ENCODE measurements at regions not wholly inside any gene's neighbourhood (a gene's known extent, or its start where the extent isn't known, plus 50 kb on each side); places are given as distances from the start of the nearest gene placed in this dataset.

DNA sequence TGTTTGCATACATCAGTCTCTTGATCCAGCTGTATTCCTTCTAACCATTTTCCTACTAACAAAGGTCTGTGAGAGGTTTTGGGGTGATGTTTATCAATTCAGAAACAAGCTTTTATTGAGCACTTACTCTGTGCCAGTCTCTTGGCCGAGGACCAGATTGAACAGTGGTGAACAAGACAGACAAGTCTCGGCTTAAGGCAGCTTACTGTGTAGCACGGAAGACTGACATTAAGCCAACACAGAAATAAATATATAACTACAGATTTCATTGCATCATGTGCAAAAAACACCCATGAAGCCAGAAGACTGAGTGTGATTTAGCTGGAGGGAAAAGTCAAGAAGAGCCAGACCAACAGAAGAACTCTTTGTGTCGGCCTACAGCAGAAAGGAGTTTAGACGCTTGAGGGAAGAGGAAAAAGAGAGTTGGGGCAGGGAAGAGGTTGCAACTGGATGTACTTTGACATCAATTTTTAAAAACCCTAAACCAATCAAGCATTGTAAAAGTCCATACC is 549.6 kb upstream of the CITED2 start:
- no peak for DNase-seq (ENCODE audit: low read depth)

GRCh38 chr6:139922236-139922635 is 547.8 kb upstream of the CITED2 start:
- DNase-seq (ENCODE audit: low read depth) = no peak

DNA sequence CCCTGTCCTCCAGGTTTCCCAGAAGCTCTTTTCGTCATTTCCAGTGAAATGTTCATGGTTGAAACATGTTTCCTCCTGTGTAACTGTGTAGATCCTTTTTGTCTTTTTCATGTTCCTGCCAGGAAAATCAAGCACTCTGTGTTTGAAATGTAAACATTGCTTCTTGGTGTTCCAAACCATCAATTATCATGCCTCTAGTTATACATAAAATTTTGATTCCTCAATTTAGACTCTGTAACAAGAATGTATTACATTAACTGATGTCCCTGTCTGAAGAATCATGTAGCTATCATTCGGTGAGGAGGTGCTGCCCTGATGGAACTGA is 546.3 kb upstream of the CITED2 start:
- DNase-seq (ENCODE audit: low read depth) = no peak

GRCh38 chr6:139920027-139920775 is 545.8 kb upstream of the CITED2 start:
- DNase-seq (ENCODE audit: low read depth) = no peak

GRCh38 chr6:139919107-139920026 is 544.9 kb upstream of the CITED2 start:
- no peak for DNase-seq (ENCODE audit: low read depth)

DNA sequence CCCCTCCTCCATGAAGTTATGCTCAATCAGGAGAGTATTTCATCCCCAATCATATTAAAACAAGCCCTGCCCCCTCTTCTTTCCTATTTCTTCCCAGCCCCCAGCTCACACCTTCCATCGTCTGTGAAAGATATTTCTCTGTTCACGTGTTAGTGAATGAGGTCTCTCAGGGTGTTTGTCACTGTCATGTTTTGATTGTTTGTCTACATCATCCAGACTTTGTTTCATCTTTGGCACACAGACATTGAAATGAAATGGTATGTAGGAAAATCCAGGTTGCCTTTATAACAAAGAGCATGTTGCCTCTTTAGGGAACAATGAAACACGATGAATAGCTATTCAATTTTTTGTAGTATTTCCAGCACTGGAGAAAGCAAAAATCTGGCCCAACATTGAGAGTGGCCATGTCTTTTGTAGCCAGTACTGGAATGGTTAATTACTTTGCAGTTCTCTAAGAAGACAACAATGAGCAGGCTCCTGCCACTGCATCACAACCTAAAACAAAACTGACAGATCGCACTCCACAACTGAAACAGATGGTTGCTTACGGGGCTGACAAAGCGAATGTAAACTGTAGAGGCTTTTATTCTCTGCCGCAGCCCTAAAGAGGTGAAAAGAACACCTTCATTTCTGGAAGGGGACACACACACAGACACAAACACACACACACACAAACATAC is 543.6 kb upstream of the CITED2 start:
- DNase-seq (ENCODE audit: low read depth) = no peak

- no peak for DNase-seq (ENCODE audit: low read depth)
Observed at GRCh38 chr6:139914910-139915309, 540.5 kb upstream of the CITED2 start.

DNA sequence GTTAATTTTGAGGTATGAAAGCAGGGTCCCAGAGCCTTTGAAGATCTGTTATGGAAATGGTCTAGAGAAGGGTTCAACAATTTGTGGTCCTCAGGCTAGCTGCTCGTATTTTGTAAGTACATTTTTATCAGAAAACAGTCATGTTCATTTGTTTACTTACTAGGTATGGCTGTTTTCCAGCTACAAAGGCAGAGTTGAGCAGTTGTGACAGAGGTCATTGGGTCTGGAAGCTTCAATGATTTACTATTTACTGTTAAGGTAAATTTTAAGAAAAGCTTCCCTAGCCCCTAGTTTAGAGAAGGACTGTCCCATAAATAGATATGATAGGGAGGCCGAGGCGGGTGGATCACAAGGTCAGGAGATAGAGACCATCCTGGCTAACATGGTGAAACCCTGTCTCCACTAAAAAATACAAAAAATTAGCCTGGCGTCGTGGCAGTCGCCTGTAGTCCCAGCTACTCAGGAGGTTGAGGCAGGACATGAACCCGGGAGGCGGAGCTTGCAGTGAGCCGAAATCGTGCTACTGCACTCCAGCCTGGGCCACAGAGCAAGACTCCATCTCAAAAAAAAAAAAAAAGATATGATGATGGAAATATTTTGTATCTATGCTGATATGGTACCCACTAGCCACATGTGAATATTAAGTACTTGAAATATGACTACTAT is 538.4 kb upstream of the CITED2 start:
- DNase-seq (ENCODE audit: low read depth) = no peak

DNA sequence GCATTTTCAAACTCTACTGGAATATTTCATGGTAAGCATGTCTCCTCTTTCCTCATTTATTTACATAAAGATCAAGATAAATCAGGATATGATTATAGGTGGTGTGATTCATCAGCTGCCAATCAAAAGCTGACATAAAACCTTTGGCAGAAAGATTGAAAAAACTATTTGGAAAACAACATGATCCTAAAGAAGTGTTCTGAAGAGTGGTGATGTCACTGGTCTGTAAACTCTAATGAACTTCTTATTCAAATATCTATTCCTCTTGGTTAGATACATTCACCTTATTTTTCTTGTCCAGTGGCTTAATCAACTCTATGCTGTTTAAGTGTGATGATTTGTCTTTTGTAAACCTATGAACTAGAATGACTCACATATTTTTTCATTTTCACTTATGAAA is 535.5 kb upstream of the CITED2 start:
- no peak for DNase-seq (ENCODE audit: low read depth)

DNA sequence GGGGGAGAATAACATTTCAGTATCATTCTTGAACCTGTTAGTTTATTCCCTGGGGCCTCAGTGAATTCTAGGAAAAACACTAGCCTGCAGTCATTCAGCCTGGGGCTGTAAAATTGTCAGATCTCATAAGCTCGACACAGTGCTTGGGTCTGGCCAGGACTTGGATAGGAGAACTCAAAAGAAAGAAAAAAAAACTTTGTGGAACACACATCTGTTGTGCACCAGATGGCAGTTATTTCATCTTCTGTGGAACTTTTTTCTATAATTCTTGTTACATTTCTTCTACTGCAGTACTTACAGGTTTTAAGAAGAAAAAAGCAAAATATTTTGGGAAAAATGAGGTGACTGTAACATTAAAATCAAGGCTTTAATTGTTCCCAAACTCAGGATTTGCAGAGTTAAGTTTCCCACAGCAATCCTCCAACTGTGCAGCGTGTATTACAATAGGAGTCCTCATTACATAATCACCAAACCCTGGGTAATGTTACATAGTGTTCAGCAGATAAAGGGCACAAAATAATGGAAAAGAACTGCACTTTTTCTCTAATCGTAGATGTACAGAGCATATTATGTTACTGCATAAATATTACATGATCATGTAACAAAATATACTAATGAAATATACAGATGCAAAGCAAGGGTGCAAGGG is 531.1 kb upstream of the CITED2 start:
- DNase-seq (ENCODE audit: low read depth) = no peak

GRCh38 chr6:139904568-139904967 is 530.1 kb upstream of the CITED2 start:
- DNase-seq (ENCODE audit: low read depth) = no peak

DNA sequence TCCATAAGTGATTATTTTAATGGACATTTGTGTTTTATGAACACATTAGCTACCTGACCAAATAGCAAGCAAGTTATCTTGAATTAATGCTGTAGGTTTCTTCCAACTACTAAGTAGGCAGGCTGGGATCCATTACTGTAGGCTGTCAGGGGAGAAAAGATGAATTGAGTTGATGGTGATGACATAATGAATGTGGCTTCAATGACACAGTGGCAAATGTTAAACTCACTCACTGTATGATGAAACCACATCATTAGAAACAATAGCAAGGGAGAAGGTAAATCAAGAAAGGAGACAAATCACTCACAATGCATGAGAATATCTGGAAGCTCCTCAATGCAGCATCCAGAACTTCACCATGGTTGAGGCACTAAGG is 529.7 kb upstream of the CITED2 start:
- DNase-seq (ENCODE audit: low read depth) = no peak

DNA sequence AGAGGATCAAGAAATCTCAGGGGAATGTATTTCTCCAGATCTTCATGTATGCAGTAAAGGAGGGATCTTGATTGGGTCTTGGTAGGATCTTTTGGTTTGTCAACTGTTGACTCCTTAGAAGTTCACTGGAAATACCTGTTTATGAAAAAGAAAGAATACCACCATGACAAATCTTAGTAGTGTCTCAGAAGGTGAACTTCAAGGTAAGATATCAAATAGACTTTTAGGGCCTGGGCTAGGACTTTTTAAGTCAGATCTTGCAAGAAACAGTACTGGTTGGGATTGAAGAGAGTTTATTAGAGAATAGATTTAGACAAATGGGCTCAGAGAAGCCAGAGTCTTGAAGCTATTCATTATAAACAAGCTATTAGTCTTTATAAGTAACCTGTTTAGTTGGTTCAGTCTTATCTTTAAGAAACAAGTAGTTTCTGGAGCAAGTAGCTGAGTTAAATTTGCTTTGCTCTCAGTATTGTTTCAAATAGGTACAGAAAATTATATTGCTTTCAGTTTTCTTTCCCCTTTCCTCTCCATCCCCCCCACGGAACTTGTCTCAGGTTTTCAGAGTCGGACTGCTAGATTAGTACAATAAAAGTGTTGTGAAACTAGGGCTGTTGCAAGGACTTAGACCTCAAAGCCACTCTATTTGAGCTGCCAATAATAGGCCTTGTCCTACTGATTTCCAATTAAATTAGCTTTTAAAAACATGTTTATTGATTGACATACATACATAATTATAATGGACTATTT is 529.1 kb upstream of the CITED2 start:
- no peak for DNase-seq (ENCODE audit: low read depth)

- peak; percentile 19 for DNase-seq (ENCODE audit: low read depth)
Observed at GRCh38 chr6:139895205-139895793, 520.9 kb upstream of the CITED2 start.

GRCh38 chr6:139894271-139894670 is 519.8 kb upstream of the CITED2 start:
- no peak for DNase-seq (ENCODE audit: low read depth)

DNA sequence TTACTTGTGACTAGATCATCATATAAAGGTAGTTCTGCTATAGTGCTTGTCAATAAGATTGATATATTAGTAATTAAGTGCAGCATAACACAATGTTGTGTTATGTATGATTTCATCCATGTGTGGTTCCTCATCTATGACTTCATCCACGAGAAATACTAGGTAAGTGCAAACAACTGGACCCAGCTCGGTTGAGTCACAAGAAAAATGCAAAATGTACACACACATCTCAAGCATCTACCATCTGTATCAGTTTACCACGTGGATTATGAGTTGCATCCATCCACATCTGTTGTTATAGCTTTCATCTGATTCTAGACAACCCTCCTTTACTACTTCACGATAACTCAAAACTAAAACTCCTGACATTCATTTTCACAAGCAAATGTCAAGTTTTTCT is 517.0 kb upstream of the CITED2 start:
- DNase-seq (ENCODE audit: low read depth) = peak; percentile 55

DNA sequence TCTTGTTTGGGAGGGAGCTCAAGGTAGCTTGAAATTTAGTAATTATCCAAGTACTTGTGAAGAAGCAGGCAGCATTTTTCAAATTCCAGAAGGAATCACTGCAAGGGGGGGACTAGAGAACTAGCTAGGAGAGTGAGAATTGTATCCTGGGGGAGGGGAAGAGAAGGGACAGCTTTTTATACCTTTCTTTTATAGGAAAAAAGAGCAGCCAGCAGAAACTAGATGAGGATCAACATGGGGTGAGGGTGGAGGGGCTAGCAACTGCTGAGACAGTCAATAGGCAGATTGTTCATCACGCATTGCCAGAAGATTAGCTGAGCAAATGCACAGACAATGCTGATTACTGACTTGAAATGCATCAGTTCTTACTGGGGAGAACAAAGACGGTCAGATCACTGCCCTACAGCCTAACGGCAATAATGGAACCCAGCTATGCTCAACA is 514.3 kb upstream of the CITED2 start:
- DNase-seq (ENCODE audit: low read depth) = peak; percentile 31

DNA sequence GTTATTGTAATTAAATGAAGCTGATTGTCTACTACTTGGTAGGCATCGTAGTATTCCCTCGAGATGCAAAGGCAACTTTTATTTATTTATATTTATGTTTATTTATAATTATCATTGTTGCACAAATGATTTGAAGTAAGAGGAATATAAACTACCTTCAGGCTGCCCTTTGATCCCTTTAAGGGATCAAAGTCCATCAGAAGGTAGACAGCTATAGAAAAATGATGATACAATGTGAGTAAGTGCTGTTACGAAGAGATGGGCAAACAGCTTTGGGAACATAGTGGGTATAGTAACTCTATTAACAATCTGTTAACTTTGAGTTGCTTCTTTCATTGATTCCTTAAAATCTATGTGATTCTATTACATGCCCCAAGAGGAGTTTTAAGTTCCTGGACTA is 512.8 kb upstream of the CITED2 start:
- no peak for DNase-seq (ENCODE audit: low read depth)

GRCh38 chr6:139886396-139886795 is 511.9 kb upstream of the CITED2 start:
- no peak for DNase-seq (ENCODE audit: low read depth)

- no peak for DNase-seq (ENCODE audit: low read depth)
Observed at GRCh38 chr6:139885909-139886308, 511.5 kb upstream of the CITED2 start.
